ENCODE measurements at regions not wholly inside any gene's neighbourhood (a gene's known extent, or its start where the extent isn't known, plus 50 kb on each side); places are given as distances from the start of the nearest gene placed in this dataset.

DNA sequence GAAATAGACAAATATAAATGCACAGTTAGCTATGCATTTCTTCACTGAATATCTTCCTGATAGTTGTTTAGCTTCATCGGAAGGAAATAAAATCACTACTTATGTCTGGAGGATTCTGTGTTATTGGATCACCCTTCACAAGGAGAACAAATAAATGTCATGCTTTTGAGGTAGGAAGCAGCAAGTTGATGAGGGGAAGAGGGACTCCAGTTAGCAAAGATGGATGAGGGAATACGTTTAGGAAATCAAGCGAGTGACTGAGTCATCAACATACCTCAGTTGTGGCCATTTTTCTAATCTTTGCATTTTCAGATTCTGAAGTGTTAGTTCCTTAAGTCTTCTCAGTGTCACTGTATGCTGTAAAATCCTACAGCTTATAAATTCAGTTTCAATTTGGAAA is 456.2 kb downstream of the EPHA4 start:
- Histone ChIP-seq H2AFZ (ENCODE audit: low read length) (no peak overlapping the region), H3K79me2 (ENCODE audit: low read length) (no peaks in the 10 kb centered on the region), H3K9me2 (replicated peaks; ENCODE audit: low read length) (no peaks in the 10 kb centered on the region), H3K4me1 (ENCODE audit: insufficient read depth, low read length) (no peaks in the 10 kb centered on the region), H3K4me3 (ENCODE audit: low read length) (no peak overlapping the region), H3K27ac (ENCODE audit: low read length) (no peak overlapping the region), H3K27me3 (ENCODE audit: low read length) (peaks cover 10% of the 10 kb centered on the region; the same call in 1 of the 2 replicates), H3K9ac (ENCODE audit: low read length) (no peak overlapping the region), H3K36me3 (ENCODE audit: low read depth, low read length) (no peaks in the 10 kb centered on the region), H3K9me3 (ENCODE audit: low read length) (no peaks in the 10 kb centered on the region), H4K20me1 (ENCODE audit: low read length) (no peaks in the 10 kb centered on the region), H3F3A (ENCODE audit: low read length, unreplicated experiment) (no peaks in the 10 kb centered on the region), H3K4me2 (ENCODE audit: low read length) (no peak overlapping the region)
- no TSS peak for BruUV-seq (replicated peaks)
- TF ChIP-seq EZH2 (IDR thresholded peaks at IDR 0.05; ENCODE audit: low read length, unreplicated experiment): no peak
- ChIA-PET POLR2A (ENCODE audit: unreplicated experiment) (no interaction called here), CTCF (no interaction called here)
- ATAC-seq: no peak
- intact Hi-C loops (cut with micrococcal nuclease): no loop called here
- DNase-seq: no peak

DNA sequence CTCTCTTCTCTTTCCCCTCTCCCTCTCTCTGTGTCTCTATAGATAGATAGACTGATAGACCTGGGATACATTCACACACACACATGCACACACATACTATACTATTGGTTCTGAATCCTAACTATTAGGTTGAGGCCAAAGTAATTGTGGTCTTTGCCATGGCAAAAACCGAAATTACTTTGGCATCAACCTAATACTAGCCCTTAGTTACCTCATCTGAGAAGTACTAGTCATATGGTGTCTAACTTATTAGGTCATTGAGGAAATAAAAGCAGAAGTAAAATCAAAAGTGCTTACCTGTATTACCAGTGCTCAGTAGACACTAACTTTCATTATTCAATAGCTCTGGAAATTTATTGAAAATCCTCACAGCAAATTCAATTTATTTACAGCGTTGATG is 451.5 kb downstream of the EPHA4 start:
- CTCF ChIA-PET: no interaction called here
- ATAC-seq: no peak
- no peaks in the 10 kb centered on the region for H4K20me1 ChIP-seq (ENCODE audit: low read length)

DNA sequence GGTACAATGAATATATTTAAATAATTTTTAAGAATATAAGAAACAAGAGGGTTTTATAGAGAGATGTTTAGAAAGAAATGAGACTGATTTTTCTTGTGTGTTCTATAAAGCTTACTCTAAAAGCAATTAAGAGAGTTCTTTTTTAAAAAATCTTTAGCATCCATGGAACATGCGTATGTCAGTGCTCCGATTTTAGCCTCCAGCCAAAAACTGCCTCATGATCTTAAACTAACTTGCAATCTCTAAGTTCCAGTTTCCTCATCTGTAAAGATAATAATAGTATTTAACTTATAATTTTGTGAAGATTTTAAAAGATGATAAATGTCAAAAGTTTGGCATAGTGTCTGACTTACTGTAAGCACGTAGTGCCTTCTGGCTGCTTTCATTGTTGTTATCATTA is 448.7 kb downstream of the EPHA4 start:
- CTCF ChIA-PET: no interaction called here
- no peak for ATAC-seq

More for the DNA sequence above, 451.5 kb downstream of the EPHA4 start:
- Histone ChIP-seq H3K9ac (ENCODE audit: low read length) (no peak overlapping the region), H2AFZ (ENCODE audit: low read length) (no peak overlapping the region), H3K4me2 (ENCODE audit: low read length) (no peak overlapping the region), H3K27me3 (ENCODE audit: low read length) (peaks cover 32% of the 10 kb centered on the region; the same call in 1 of the 2 replicates), H3F3A (ENCODE audit: low read length, unreplicated experiment) (no peaks in the 10 kb centered on the region), H3K79me2 (ENCODE audit: low read length) (no peaks in the 10 kb centered on the region), H3K4me3 (ENCODE audit: low read length) (no peak overlapping the region), H3K36me3 (ENCODE audit: low read depth, low read length) (no peaks in the 10 kb centered on the region), H3K27ac (ENCODE audit: low read length) (no peak overlapping the region), H3K9me2 (replicated peaks; ENCODE audit: low read length) (no peaks in the 10 kb centered on the region), H3K4me1 (ENCODE audit: insufficient read depth, low read length) (no peaks in the 10 kb centered on the region), H3K9me3 (ENCODE audit: low read length) (no peaks in the 10 kb centered on the region)
- TF ChIP-seq EZH2phosphoT487 (IDR thresholded peaks at IDR 0.05; ENCODE audit: borderline replicate concordance, low read length): no peak
- no peak for TF ChIP-seq EZH2 (IDR thresholded peaks at IDR 0.05; ENCODE audit: low read length, unreplicated experiment)
- TF ChIP-seq, protein P1, sequence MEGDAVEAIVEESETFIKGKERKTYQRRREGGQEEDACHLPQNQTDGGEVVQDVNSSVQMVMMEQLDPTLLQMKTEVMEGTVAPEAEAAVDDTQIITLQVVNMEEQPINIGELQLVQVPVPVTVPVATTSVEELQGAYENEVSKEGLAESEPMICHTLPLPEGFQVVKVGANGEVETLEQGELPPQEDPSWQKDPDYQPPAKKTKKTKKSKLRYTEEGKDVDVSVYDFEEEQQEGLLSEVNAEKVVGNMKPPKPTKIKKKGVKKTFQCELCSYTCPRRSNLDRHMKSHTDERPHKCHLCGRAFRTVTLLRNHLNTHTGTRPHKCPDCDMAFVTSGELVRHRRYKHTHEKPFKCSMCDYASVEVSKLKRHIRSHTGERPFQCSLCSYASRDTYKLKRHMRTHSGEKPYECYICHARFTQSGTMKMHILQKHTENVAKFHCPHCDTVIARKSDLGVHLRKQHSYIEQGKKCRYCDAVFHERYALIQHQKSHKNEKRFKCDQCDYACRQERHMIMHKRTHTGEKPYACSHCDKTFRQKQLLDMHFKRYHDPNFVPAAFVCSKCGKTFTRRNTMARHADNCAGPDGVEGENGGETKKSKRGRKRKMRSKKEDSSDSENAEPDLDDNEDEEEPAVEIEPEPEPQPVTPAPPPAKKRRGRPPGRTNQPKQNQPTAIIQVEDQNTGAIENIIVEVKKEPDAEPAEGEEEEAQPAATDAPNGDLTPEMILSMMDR (conservative IDR thresholded peaks at IDR 0.05; ENCODE audit: low read depth, low read length): no peak
- no peak for DNase-seq
- POLR2A ChIA-PET (ENCODE audit: unreplicated experiment): no interaction called here
- no TSS peak for BruUV-seq (replicated peaks)
- intact Hi-C loops (cut with micrococcal nuclease): no loop called here

More for the DNA sequence above, 448.7 kb downstream of the EPHA4 start:
- POLR2A ChIA-PET (ENCODE audit: unreplicated experiment): no interaction called here
- H3K36me3 ChIP-seq (ENCODE audit: low read depth, low read length): no peaks in the 10 kb centered on the region
- no peak overlapping the region for H3K9ac ChIP-seq (ENCODE audit: low read length)
- H4K20me1 ChIP-seq (ENCODE audit: low read length): no peaks in the 10 kb centered on the region
- H3K27me3 ChIP-seq (ENCODE audit: low read length): peaks cover 32% of the 10 kb centered on the region; the same call in 1 of the 2 replicates
- no peak overlapping the region for H2AFZ ChIP-seq (ENCODE audit: low read length)
- H3K9me3 ChIP-seq (ENCODE audit: low read length): no peaks in the 10 kb centered on the region
- no peak overlapping the region for H3K4me3 ChIP-seq (ENCODE audit: low read length)
- no peaks in the 10 kb centered on the region for H3K9me2 ChIP-seq (replicated peaks; ENCODE audit: low read length)
- intact Hi-C loops (cut with micrococcal nuclease): no loop called here
- no peak overlapping the region for H3K27ac ChIP-seq (ENCODE audit: low read length)
- no peaks in the 10 kb centered on the region for H3F3A ChIP-seq (ENCODE audit: low read length, unreplicated experiment)
- BruUV-seq (replicated peaks): no TSS peak
- DNase-seq: no peak
- no peaks in the 10 kb centered on the region for H3K79me2 ChIP-seq (ENCODE audit: low read length)
- no peak overlapping the region for H3K4me2 ChIP-seq (ENCODE audit: low read length)
- no peaks in the 10 kb centered on the region for H3K4me1 ChIP-seq (ENCODE audit: insufficient read depth, low read length)
- TF ChIP-seq EZH2phosphoT487 (IDR thresholded peaks at IDR 0.05; ENCODE audit: borderline replicate concordance, low read length): no peak
- no peak for TF ChIP-seq EZH2 (IDR thresholded peaks at IDR 0.05; ENCODE audit: low read length, unreplicated experiment)
- TF ChIP-seq, protein P1 (conservative IDR thresholded peaks at IDR 0.05; ENCODE audit: low read depth, low read length): no peak
